GM10266 (cell line): ENCODE measurements at regions not wholly inside any gene's neighbourhood (a gene's known extent, or its start where the extent isn't known, plus 50 kb on each side); places are given as distances from the start of the nearest gene placed in this dataset.

ENCODE experiments used
- DNase-seq: peaks from one replicate; pipeline ENCODE4 v3.0.0; 2012; ENCODE audit errors: extremely low spot score
- CTCF ChIP-seq: IDR thresholded peaks from 2 replicates; pipeline ENCODE4 v1.5.1; 2012; ENCODE audit warnings: mild to moderate bottlenecking, low read depth; ENCODE audit not compliant: control insufficient read depth, insufficient read depth; ENCODE audit errors: missing control alignments

- DNase-seq = no peak
- no peak for TF ChIP-seq CTCF
Measured at GRCh38 chr20:6235510-6235909, 112.7 kb upstream of the FERMT1 start.

- TF ChIP-seq CTCF = no peak
- no peak for DNase-seq
Measured at GRCh38 chr20:6232436-6232835, 109.6 kb upstream of the FERMT1 start.

GRCh38 chr20:6231556-6231955, 108.7 kb upstream of the FERMT1 start:
- no peak for DNase-seq
- TF ChIP-seq CTCF = no peak

- DNase-seq = no peak
- TF ChIP-seq CTCF = no peak
Measured at GRCh38 chr20:6228302-6228843, 105.5 kb upstream of the FERMT1 start.

GRCh38 chr20:6213311-6213710, 90.5 kb upstream of the FERMT1 start:
- no peak for DNase-seq
- TF ChIP-seq CTCF = no peak

- TF ChIP-seq CTCF = no peak
- DNase-seq = no peak
Measured at GRCh38 chr20:6212903-6213302, 90.1 kb upstream of the FERMT1 start.

- no peak for TF ChIP-seq CTCF
- DNase-seq = no peak
Measured at GRCh38 chr20:6209093-6209492, 86.3 kb upstream of the FERMT1 start.
